ENCODE measurements at regions not wholly inside any gene's neighbourhood (a gene's known extent, or its start where the extent isn't known, plus 50 kb on each side); places are given as distances from the start of the nearest gene placed in this dataset.

DNA sequence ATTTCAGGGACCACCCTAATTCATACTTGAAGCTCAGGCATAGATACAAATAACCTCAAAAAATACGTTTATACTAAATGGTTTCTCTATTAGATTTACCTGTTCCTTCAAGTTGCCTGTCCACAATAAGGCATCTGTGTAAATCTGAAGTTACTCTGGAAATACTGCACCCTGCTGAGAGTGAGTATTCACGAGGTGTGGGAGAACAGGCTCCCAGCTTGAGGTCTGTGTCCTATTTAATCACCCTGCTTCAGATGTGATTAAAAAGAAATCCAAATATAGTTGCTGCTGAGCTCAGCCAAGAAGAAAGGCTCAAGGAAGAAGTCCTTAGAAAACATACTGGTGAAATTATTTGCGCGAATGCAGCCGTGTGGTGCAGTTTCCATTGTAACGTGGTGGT lies 136.8 kb downstream of the KLF6 start:
- no peaks in the 10 kb centered on the region for H3K36me3 ChIP-seq (ENCODE audit: low read depth, missing control alignments)
- intact Hi-C loops (cut with DNase I; ENCODE audit: low total_unique reads) = no loop called here
- no peaks in the 10 kb centered on the region for H3K9me3 ChIP-seq
- no peak overlapping the region for H3K27ac ChIP-seq
- 48 to 61% methylated on average over 6 of the region's 6 CpGs for WGBS, 2 donors
- no peak for DNase-seq
- no peak for TF ChIP-seq POLR2A (IDR thresholded peaks at IDR 0.05)
- TF ChIP-seq, protein P1, sequence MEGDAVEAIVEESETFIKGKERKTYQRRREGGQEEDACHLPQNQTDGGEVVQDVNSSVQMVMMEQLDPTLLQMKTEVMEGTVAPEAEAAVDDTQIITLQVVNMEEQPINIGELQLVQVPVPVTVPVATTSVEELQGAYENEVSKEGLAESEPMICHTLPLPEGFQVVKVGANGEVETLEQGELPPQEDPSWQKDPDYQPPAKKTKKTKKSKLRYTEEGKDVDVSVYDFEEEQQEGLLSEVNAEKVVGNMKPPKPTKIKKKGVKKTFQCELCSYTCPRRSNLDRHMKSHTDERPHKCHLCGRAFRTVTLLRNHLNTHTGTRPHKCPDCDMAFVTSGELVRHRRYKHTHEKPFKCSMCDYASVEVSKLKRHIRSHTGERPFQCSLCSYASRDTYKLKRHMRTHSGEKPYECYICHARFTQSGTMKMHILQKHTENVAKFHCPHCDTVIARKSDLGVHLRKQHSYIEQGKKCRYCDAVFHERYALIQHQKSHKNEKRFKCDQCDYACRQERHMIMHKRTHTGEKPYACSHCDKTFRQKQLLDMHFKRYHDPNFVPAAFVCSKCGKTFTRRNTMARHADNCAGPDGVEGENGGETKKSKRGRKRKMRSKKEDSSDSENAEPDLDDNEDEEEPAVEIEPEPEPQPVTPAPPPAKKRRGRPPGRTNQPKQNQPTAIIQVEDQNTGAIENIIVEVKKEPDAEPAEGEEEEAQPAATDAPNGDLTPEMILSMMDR (IDR thresholded peaks at IDR 0.05) = no peak
- H3K4me3 ChIP-seq = no peak overlapping the region
- no peaks in the 10 kb centered on the region for H3K27me3 ChIP-seq
- no peaks in the 10 kb centered on the region for H3K4me1 ChIP-seq

DNA sequence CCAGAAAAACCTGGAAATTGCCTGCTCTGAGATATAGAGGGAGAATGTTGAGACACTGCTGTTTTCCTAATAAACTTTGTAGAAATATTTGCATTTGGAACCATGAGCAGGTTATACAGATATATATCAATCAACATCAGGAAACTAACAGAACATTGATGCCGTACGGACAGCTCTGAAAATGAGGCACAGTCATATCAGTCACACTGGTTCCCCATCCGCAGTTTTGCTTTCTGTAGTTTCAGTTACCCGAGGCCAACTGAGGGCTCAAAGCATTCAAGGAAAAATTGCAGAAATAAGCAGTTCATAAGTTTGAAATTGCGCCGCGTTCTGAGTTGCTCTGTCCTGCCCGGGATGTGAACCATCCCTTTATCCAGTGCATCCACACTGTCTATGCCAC lies 137.9 kb downstream of the KLF6 start:
- H3K27me3 ChIP-seq = no peaks in the 10 kb centered on the region
- no peaks in the 10 kb centered on the region for H3K36me3 ChIP-seq (ENCODE audit: low read depth, missing control alignments)
- no peaks in the 10 kb centered on the region for H3K9me3 ChIP-seq
- TF ChIP-seq, protein P1 (IDR thresholded peaks at IDR 0.05) = no peak
- no peak for TF ChIP-seq POLR2A (IDR thresholded peaks at IDR 0.05)
- intact Hi-C loops (cut with DNase I; ENCODE audit: low total_unique reads) = no loop called here
- 82 to 86% methylated on average over 8 of the region's 8 CpGs for WGBS, 2 donors
- no peak overlapping the region for H3K4me3 ChIP-seq
- no peak for DNase-seq
- no peaks in the 10 kb centered on the region for H3K4me1 ChIP-seq
- H3K27ac ChIP-seq = no peak overlapping the region

GRCh38 chr10:3645406-3645805 lies 139.6 kb downstream of the KLF6 start:
- no peak for TF ChIP-seq POLR2A (IDR thresholded peaks at IDR 0.05)
- TF ChIP-seq, protein P1 (IDR thresholded peaks at IDR 0.05) = no peak
- H3K4me1 ChIP-seq = no peaks in the 10 kb centered on the region
- no peak overlapping the region for H3K4me3 ChIP-seq
- no peak for DNase-seq
- 92 to 93% methylated on average over 6 of the region's 6 CpGs for WGBS, 2 donors
- H3K36me3 ChIP-seq (ENCODE audit: low read depth, missing control alignments) = no peaks in the 10 kb centered on the region
- intact Hi-C loops (cut with DNase I; ENCODE audit: low total_unique reads) = no loop called here
- H3K9me3 ChIP-seq = no peaks in the 10 kb centered on the region
- H3K27ac ChIP-seq = no peak overlapping the region
- no peaks in the 10 kb centered on the region for H3K27me3 ChIP-seq

GRCh38 chr10:3640816-3641215 lies 144.2 kb downstream of the KLF6 start:
- no peaks in the 10 kb centered on the region for H3K36me3 ChIP-seq (ENCODE audit: low read depth, missing control alignments)
- DNase-seq = no peak
- intact Hi-C loops (cut with DNase I; ENCODE audit: low total_unique reads) = no loop called here
- H3K9me3 ChIP-seq = no peaks in the 10 kb centered on the region
- TF ChIP-seq POLR2A (IDR thresholded peaks at IDR 0.05) = no peak
- TF ChIP-seq, protein P1 (IDR thresholded peaks at IDR 0.05) = no peak
- 60 to 65% methylated on average over 6 to 10 of the region's 10 CpGs for WGBS, 2 donors
- no peaks in the 10 kb centered on the region for H3K27me3 ChIP-seq
- H3K4me3 ChIP-seq = no peak overlapping the region
- H3K27ac ChIP-seq = no peak overlapping the region
- no peaks in the 10 kb centered on the region for H3K4me1 ChIP-seq

DNA sequence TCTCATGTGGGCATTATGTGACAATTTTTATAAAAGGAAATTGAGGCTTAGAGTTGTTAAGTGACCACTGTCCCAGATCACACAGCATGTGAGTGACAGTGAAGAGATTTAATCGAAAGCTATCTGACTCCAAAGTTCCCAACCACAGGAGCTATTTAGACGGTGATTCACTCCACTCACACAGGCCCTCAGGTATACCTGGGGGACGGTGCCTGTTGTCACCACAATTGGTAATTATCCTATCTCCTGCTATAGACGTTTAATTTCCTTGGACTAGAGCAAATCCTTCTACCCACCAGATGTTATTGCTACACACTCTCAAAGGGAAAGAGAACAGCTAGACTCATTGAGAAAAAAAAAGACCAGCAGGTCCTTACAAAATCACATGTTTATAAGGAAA lies 145.5 kb downstream of the KLF6 start:
- no peak for DNase-seq
- TF ChIP-seq, protein P1 (IDR thresholded peaks at IDR 0.05) = no peak
- H3K36me3 ChIP-seq (ENCODE audit: low read depth, missing control alignments) = no peaks in the 10 kb centered on the region
- intact Hi-C loops (cut with DNase I; ENCODE audit: low total_unique reads) = no loop called here
- 87% methylated on average over 4 of the region's 4 CpGs for WGBS, 2 donors
- no peaks in the 10 kb centered on the region for H3K9me3 ChIP-seq
- H3K27me3 ChIP-seq = no peaks in the 10 kb centered on the region
- H3K27ac ChIP-seq = no peak overlapping the region
- H3K4me1 ChIP-seq = no peaks in the 10 kb centered on the region
- no peak overlapping the region for H3K4me3 ChIP-seq
